Left lung (tissue), 4 donors: ENCODE measurements at regions not wholly inside any gene's neighbourhood (a gene's known extent, or its start where the extent isn't known, plus 50 kb on each side); places are given as distances from the start of the nearest gene placed in this dataset.

Source experiments
- ATAC-seq: fragments of 200-7000 bp; cut with Tn5 transposase; one replicate; pipeline ENCODE4 v1.9.1; 2020; ENCODE audit warnings: moderate library complexity
- DNase-seq, 4 donors: peaks; one replicate each; pipeline ENCODE4 v3.0.0-alpha.2; 2013 to 2020
- H3K27ac ChIP-seq, 2 donors: fragments of 200-600 bp; sonication (generic) in 1 of 2; one replicate each; pipeline versions ENCODE4 v1.5.0 to v1.8.0; 2020 to 2021
- H3K27me3 ChIP-seq, 2 donors: fragments of 200-600 bp; sonication (generic) in 1 of 2; one replicate each; pipeline versions ENCODE4 v1.5.0 to v1.8.0; 2020 to 2021
- H3K36me3 ChIP-seq, 2 donors: fragments of 200-600 bp; sonication (generic) in 1 of 2; one replicate each; pipeline versions ENCODE4 v1.5.0 to v1.8.0; 2020 to 2021
- H3K4me1 ChIP-seq, 2 donors: fragments of 200-600 bp; one replicate each; pipeline ENCODE4 v1.8.0; 2021
- H3K4me3 ChIP-seq, 2 donors: fragments of 200-600 bp; sonication (generic) in 1 of 2; one replicate each; pipeline versions ENCODE4 v1.5.0 to v1.8.0; 2020 to 2021; ENCODE audit warnings: mild to moderate bottlenecking in 1 of 2
- H3K9me3 ChIP-seq, 2 donors: fragments of 200-600 bp; sonication (generic) in 1 of 2; one replicate each; pipeline versions ENCODE4 v1.5.0 to v1.8.0; 2020 to 2021
- intact Hi-C, 2 donors: fragments of 100-400 bp; cut with DNase I; formaldehyde crosslinking; loops; one replicate each; pipeline versions ENCODE4 v1.11.2 to v1.14.2; 2022
- TF ChIP-seq, protein P1 (sequence below), 2 donors: fragments of 200-600 bp; sonication (generic) in 1 of 2; IDR thresholded peaks; one replicate each; pipeline versions ENCODE4 v1.5.0 to v1.8.0; 2021; ENCODE audit warnings: antibody characterized with exemption in 2 of 2
- donor health status: DM: no; HTN: yes; CAD: no.
- donor health status: DM: no; HTN: no; CAD: no.

DNA sequence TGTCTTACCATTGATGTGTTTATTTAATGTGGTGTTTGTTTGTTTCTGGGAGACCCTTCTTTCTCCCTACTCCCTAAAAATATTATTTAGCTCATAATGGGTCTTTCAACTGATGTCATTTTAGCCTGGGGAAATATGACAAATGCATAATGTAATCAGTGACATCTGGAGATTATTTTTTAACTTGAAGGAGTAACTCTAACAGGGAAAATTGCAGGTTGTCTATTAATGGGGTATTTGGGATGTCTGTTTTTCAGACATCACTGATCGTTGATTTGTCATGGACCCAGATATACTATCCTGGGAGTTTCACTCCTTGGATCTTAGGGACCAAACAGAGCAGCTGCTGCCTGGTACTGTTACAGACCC is 230.4 kb downstream of the LOXHD1 start:
- TF ChIP-seq, protein P1, sequence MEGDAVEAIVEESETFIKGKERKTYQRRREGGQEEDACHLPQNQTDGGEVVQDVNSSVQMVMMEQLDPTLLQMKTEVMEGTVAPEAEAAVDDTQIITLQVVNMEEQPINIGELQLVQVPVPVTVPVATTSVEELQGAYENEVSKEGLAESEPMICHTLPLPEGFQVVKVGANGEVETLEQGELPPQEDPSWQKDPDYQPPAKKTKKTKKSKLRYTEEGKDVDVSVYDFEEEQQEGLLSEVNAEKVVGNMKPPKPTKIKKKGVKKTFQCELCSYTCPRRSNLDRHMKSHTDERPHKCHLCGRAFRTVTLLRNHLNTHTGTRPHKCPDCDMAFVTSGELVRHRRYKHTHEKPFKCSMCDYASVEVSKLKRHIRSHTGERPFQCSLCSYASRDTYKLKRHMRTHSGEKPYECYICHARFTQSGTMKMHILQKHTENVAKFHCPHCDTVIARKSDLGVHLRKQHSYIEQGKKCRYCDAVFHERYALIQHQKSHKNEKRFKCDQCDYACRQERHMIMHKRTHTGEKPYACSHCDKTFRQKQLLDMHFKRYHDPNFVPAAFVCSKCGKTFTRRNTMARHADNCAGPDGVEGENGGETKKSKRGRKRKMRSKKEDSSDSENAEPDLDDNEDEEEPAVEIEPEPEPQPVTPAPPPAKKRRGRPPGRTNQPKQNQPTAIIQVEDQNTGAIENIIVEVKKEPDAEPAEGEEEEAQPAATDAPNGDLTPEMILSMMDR (IDR thresholded peaks at IDR 0.05), result no peak
- Histone ChIP-seq H3K27me3 (no peaks in the 10 kb centered on the region), H3K4me3 (no peak overlapping the region), H3K36me3 (no peaks in the 10 kb centered on the region), H3K27ac (no peak overlapping the region), H3K4me1 (no peaks in the 10 kb centered on the region), H3K9me3 (no peaks in the 10 kb centered on the region)
- ATAC-seq, result no peak
- intact Hi-C loops, result no loop called here
- no peak for DNase-seq
